ENCODE measurements at regions not wholly inside any gene's neighbourhood (a gene's known extent, or its start where the extent isn't known, plus 50 kb on each side); places are given as distances from the start of the nearest gene placed in this dataset.

DNA sequence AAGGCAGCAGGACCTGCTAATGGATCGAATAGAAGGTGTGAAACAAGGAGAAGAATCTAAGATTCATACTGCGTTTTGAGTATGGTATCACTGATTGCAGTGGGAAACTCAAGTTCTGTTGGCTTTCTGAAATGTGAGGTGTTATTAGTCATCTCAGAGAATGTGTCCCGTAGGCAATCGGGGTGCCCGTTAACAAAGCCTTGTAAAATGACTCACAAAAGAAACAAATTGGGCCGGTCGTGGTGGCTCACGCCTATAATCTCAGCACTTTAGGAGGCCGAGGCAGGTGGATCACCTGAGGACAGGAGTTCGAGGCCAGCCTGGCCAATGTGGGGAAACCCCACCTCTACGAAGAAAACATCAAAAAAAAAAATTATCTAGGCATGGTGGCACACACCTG, 118.2 kb upstream of the C7orf33 start:
- Histone ChIP-seq H3K36me3 (ENCODE audit: control insufficient read depth in 1 of 2, insufficient read depth in 2 of 2, low read length in 2 of 2) (no peaks in the 10 kb centered on the region), H2AK5ac (ENCODE audit: low read length) (no peak overlapping the region), H3K9me3 (ENCODE audit: insufficient read depth, low read depth, low read length) (no peaks in the 10 kb centered on the region), H3K23ac (ENCODE audit: low read length) (no peak overlapping the region), H2BK120ac (ENCODE audit: insufficient read depth, low read length, poor library complexity) (no peak overlapping the region), H3K18ac (ENCODE audit: low read length) (no peak overlapping the region), H4K12ac (ENCODE audit: low read depth, low read length) (no peak overlapping the region), H2BK12ac (ENCODE audit: low read length) (no peak overlapping the region), H4K91ac (ENCODE audit: low read depth, low read length) (no peak overlapping the region), H3K27ac (ENCODE audit: low read depth, low read length) (no peak overlapping the region), H2AFZ (ENCODE audit: insufficient read depth, low read length, poor library complexity) (no peak overlapping the region), H3K79me2 (ENCODE audit: control insufficient read depth, insufficient read depth, low read length, poor library complexity) (no peaks in the 10 kb centered on the region), H3K4me3 (ENCODE audit: low read depth, low read length) (no peak overlapping the region), H3K4me2 (ENCODE audit: low read length) (no peak overlapping the region), H3K4ac (ENCODE audit: low read depth, low read length) (no peak overlapping the region), H2BK5ac (ENCODE audit: low read depth, low read length, poor library complexity) (no peak overlapping the region), H3K79me1 (ENCODE audit: low read length) (no peaks in the 10 kb centered on the region), H4K8ac (ENCODE audit: low read depth, low read length) (no peak overlapping the region), H3K9ac (ENCODE audit: low read length) (no peak overlapping the region), H3K4me1 (ENCODE audit: control insufficient read depth in 1 of 2, insufficient read depth in 2 of 2, low read length in 2 of 2) (no peaks in the 10 kb centered on the region), H3K27me3 (ENCODE audit: insufficient read depth, low read length) (no peaks in the 10 kb centered on the region), H3K14ac (ENCODE audit: low read length) (no peak overlapping the region)
- DNase-seq, result no peak
- WGBS (ENCODE audit: extremely low coverage, insufficient coverage, insufficient read length), result no CpG with 5 or more reads among the region's 11 CpGs

GRCh38 chr7:148473703-148474480, 116.7 kb upstream of the C7orf33 start:
- H3K4me2 ChIP-seq (ENCODE audit: low read length), result no peak overlapping the region
- DNase-seq, result no peak
- H3K14ac ChIP-seq (ENCODE audit: low read length), result no peak overlapping the region
- H3K18ac ChIP-seq (ENCODE audit: low read length), result no peak overlapping the region
- no peaks in the 10 kb centered on the region for H3K79me1 ChIP-seq (ENCODE audit: low read length)
- no peak overlapping the region for H4K8ac ChIP-seq (ENCODE audit: low read depth, low read length)
- no peaks in the 10 kb centered on the region for H3K9me3 ChIP-seq (ENCODE audit: insufficient read depth, low read depth, low read length)
- H3K36me3 ChIP-seq (ENCODE audit: control insufficient read depth in 1 of 2, insufficient read depth in 2 of 2, low read length in 2 of 2), result no peaks in the 10 kb centered on the region
- H4K91ac ChIP-seq (ENCODE audit: low read depth, low read length), result no peak overlapping the region
- no peaks in the 10 kb centered on the region for H3K79me2 ChIP-seq (ENCODE audit: control insufficient read depth, insufficient read depth, low read length, poor library complexity)
- H2BK5ac ChIP-seq (ENCODE audit: low read depth, low read length, poor library complexity), result no peak overlapping the region
- H4K12ac ChIP-seq (ENCODE audit: low read depth, low read length), result no peak overlapping the region
- no peak overlapping the region for H3K9ac ChIP-seq (ENCODE audit: low read length)
- H2AK5ac ChIP-seq (ENCODE audit: low read length), result no peak overlapping the region
- WGBS (ENCODE audit: extremely low coverage, insufficient coverage, insufficient read length), result no CpG with 5 or more reads among the region's 14 CpGs
- no peak overlapping the region for H3K27ac ChIP-seq (ENCODE audit: low read depth, low read length)
- H2BK120ac ChIP-seq (ENCODE audit: insufficient read depth, low read length, poor library complexity), result no peak overlapping the region
- no peak overlapping the region for H3K23ac ChIP-seq (ENCODE audit: low read length)
- no peaks in the 10 kb centered on the region for H3K4me1 ChIP-seq (ENCODE audit: control insufficient read depth in 1 of 2, insufficient read depth in 2 of 2, low read length in 2 of 2)
- no peak overlapping the region for H3K4ac ChIP-seq (ENCODE audit: low read depth, low read length)
- H3K27me3 ChIP-seq (ENCODE audit: insufficient read depth, low read length), result no peaks in the 10 kb centered on the region
- H3K4me3 ChIP-seq (ENCODE audit: low read depth, low read length), result no peak overlapping the region
- H2AFZ ChIP-seq (ENCODE audit: insufficient read depth, low read length, poor library complexity), result no peak overlapping the region
- no peak overlapping the region for H2BK12ac ChIP-seq (ENCODE audit: low read length)

DNA sequence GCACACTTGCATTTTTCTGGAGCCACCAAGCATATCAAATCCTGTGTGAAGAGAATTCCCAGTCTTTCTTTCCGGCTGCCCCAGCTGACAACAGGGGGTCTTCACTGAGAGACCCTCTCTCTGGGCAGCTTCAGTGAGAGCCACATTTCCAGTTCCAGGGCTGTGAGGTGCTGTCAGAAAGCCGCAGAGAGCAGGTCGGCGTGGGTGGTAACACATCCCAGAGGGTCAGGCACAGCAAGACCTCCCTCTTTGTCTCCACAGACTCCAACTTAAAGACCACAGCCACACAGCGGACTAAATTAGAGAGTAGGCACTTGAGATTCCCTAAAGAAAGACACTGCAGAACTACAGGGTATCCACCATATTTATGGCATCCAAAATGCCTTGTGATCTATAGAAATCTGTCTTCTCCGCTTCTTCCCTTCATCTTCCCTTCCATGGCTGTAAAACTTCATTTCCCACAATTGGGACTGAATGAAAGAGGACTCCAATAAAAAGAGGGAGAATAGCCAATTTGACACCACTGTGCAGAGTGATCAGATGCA, 116.0 kb upstream of the C7orf33 start:
- Histone ChIP-seq H3K18ac (ENCODE audit: low read length) (no peak overlapping the region), H3K9ac (ENCODE audit: low read length) (no peak overlapping the region), H4K91ac (ENCODE audit: low read depth, low read length) (no peak overlapping the region), H2AFZ (ENCODE audit: insufficient read depth, low read length, poor library complexity) (no peak overlapping the region), H3K79me2 (ENCODE audit: control insufficient read depth, insufficient read depth, low read length, poor library complexity) (no peaks in the 10 kb centered on the region), H2BK120ac (ENCODE audit: insufficient read depth, low read length, poor library complexity) (no peak overlapping the region), H3K4me2 (ENCODE audit: low read length) (no peak overlapping the region), H4K12ac (ENCODE audit: low read depth, low read length) (no peak overlapping the region), H3K4ac (ENCODE audit: low read depth, low read length) (no peak overlapping the region), H2AK5ac (ENCODE audit: low read length) (no peak overlapping the region), H3K36me3 (ENCODE audit: control insufficient read depth in 1 of 2, insufficient read depth in 2 of 2, low read length in 2 of 2) (no peaks in the 10 kb centered on the region), H2BK5ac (ENCODE audit: low read depth, low read length, poor library complexity) (no peak overlapping the region), H3K9me3 (ENCODE audit: insufficient read depth, low read depth, low read length) (no peaks in the 10 kb centered on the region), H4K8ac (ENCODE audit: low read depth, low read length) (no peak overlapping the region), H3K4me1 (ENCODE audit: control insufficient read depth in 1 of 2, insufficient read depth in 2 of 2, low read length in 2 of 2) (no peaks in the 10 kb centered on the region), H3K27ac (ENCODE audit: low read depth, low read length) (no peak overlapping the region), H3K23ac (ENCODE audit: low read length) (no peak overlapping the region), H3K79me1 (ENCODE audit: low read length) (no peaks in the 10 kb centered on the region), H3K4me3 (ENCODE audit: low read depth, low read length) (no peak overlapping the region), H3K14ac (ENCODE audit: low read length) (no peak overlapping the region), H3K27me3 (ENCODE audit: insufficient read depth, low read length) (no peaks in the 10 kb centered on the region), H2BK12ac (ENCODE audit: low read length) (no peak overlapping the region)
- no CpG with 5 or more reads among the region's 6 CpGs for WGBS (ENCODE audit: extremely low coverage, insufficient coverage, insufficient read length)
- no peak for DNase-seq

- no peaks in the 10 kb centered on the region for H3K36me3 ChIP-seq (ENCODE audit: control insufficient read depth in 1 of 2, insufficient read depth in 2 of 2, low read length in 2 of 2)
- no peak overlapping the region for H3K18ac ChIP-seq (ENCODE audit: low read length)
- no CpG with 5 or more reads among the region's 9 CpGs for WGBS (ENCODE audit: extremely low coverage, insufficient coverage, insufficient read length)
- H3K79me2 ChIP-seq (ENCODE audit: control insufficient read depth, insufficient read depth, low read length, poor library complexity), result no peaks in the 10 kb centered on the region
- no peak overlapping the region for H2BK5ac ChIP-seq (ENCODE audit: low read depth, low read length, poor library complexity)
- H2BK120ac ChIP-seq (ENCODE audit: insufficient read depth, low read length, poor library complexity), result no peak overlapping the region
- no peak for DNase-seq
- H3K79me1 ChIP-seq (ENCODE audit: low read length), result no peaks in the 10 kb centered on the region
- no peaks in the 10 kb centered on the region for H3K9me3 ChIP-seq (ENCODE audit: insufficient read depth, low read depth, low read length)
- no peaks in the 10 kb centered on the region for H3K27me3 ChIP-seq (ENCODE audit: insufficient read depth, low read length)
- no peak overlapping the region for H2AK5ac ChIP-seq (ENCODE audit: low read length)
- no peak overlapping the region for H3K23ac ChIP-seq (ENCODE audit: low read length)
- no peak overlapping the region for H3K9ac ChIP-seq (ENCODE audit: low read length)
- no peak overlapping the region for H2AFZ ChIP-seq (ENCODE audit: insufficient read depth, low read length, poor library complexity)
- no peak overlapping the region for H3K14ac ChIP-seq (ENCODE audit: low read length)
- no peak overlapping the region for H4K12ac ChIP-seq (ENCODE audit: low read depth, low read length)
- no peak overlapping the region for H3K4me2 ChIP-seq (ENCODE audit: low read length)
- no peak overlapping the region for H3K4ac ChIP-seq (ENCODE audit: low read depth, low read length)
- no peak overlapping the region for H2BK12ac ChIP-seq (ENCODE audit: low read length)
- H3K27ac ChIP-seq (ENCODE audit: low read depth, low read length), result no peak overlapping the region
- no peak overlapping the region for H4K8ac ChIP-seq (ENCODE audit: low read depth, low read length)
- no peak overlapping the region for H3K4me3 ChIP-seq (ENCODE audit: low read depth, low read length)
- H3K4me1 ChIP-seq (ENCODE audit: control insufficient read depth in 1 of 2, insufficient read depth in 2 of 2, low read length in 2 of 2), result peaks cover 11 to 16% of the 10 kb centered on the region in 2 experiments
- H4K91ac ChIP-seq (ENCODE audit: low read depth, low read length), result no peak overlapping the region
These were observed 112.0 kb upstream of the C7orf33 start for GRCh38 chr7:148478551-148478950.

Measured in trophoblast cell (in vitro differentiated cells and primary cell).